ENCODE measurements at regions not wholly inside any gene's neighbourhood (a gene's known extent, or its start where the extent isn't known, plus 50 kb on each side); places are given as distances from the start of the nearest gene placed in this dataset.

- TF ChIP-seq CEBPB (IDR thresholded peaks at IDR 0.05) (no peak), MAX (IDR thresholded peaks at IDR 0.05) (no peak), EGR1 (IDR thresholded peaks at IDR 0.05) (no peak), REST (IDR thresholded peaks at IDR 0.05; ENCODE audit: low read depth) (no peak), TCF12 (IDR thresholded peaks at IDR 0.05; ENCODE audit: low read depth) (no peak), YY1 (IDR thresholded peaks at IDR 0.05; ENCODE audit: low read depth) (no peak), RAD21 (IDR thresholded peaks at IDR 0.05; ENCODE audit: low read depth) (no peak), TAF1 (IDR thresholded peaks at IDR 0.05; ENCODE audit: low read depth) (no peak), USF1 (IDR thresholded peaks at IDR 0.05) (no peak), ZBTB7A (IDR thresholded peaks at IDR 0.05; ENCODE audit: low read depth) (no peak), EP300 (IDR thresholded peaks at IDR 0.05; ENCODE audit: borderline replicate concordance) (no peak)
These were observed 162.4 kb upstream of the FAM20A start for GRCh38 chr17:68763562-68763961.

Data from Ishikawa (cell line).